T-helper 1 cell treated with Interleukin-12 subunit alpha and Interleukin-12 subunit beta and Interleukin-4 antibody, amounts not matched to agents 30 ng/mL and 1 ng/mL, for 36 hours (primary cell): ENCODE measurements at regions not wholly inside any gene's neighbourhood (a gene's known extent, or its start where the extent isn't known, plus 50 kb on each side); places are given as distances from the start of the nearest gene placed in this dataset.
"Not testable (repeated sequence)": the region's sequence is repeated elsewhere in the genome, so short reads cannot be mapped to it uniquely, and the experiment has no call there.

Experiments used
- intact Hi-C: fragments of 100-400 bp; cut with micrococcal nuclease; formaldehyde crosslinking; loops from one replicate; pipeline ENCODE4 v1.15.1; 2024

DNA sequence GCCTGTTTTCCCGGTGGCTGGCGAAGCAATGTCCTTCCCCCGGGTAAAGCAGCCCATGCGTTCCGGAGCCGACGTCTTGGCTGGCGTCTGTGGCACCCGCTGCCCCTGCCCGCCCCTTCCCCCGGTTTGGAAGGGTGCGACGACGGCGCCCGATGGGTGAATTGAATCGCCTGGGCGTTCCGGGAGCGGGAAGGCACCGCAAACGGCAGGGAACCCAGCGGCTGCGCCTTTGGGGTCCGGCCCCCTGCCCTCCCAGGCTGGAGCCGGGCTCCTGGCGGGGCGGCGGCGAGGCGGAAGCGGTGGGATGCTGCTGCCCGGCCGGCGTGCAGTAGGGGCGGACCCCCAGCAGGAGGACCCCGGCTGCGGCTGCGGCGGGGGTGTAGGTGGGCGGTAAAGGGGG, 123.6 kb upstream of the RHOU start:
- intact Hi-C loops: not testable (repeated sequence)

GRCh38 chr1:228622002-228622716, 113.1 kb upstream of the RHOU start:
- intact Hi-C loops: not testable (repeated sequence)

GRCh38 chr1:228626481-228626880, 108.8 kb upstream of the RHOU start:
- intact Hi-C loops: not testable (repeated sequence)

GRCh38 chr1:228632858-228633257, 102.4 kb upstream of the RHOU start:
- intact Hi-C loops: not testable (repeated sequence)

DNA sequence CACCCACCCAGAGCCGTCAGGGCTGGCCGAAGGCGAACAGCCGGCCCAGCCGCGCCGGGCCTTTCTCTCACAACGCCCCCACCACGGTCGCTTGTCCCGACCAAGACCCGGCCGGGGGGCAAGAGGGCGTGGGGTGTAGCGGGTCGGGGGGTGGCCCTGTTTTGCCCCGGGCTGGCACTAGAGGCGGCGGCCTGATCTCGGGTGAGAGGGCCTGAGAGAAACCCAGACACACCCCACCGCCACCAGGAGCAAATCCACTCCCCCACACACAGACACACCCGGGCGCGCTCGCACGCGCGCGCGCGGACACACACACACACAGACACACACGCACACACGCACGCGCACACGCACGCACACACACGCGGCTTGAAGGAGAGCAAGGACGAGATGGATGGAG, 100.0 kb upstream of the RHOU start:
- intact Hi-C loops: not testable (repeated sequence)

- intact Hi-C loops: not testable (repeated sequence)
Measured at GRCh38 chr1:228637529-228637928, 97.8 kb upstream of the RHOU start.

DNA sequence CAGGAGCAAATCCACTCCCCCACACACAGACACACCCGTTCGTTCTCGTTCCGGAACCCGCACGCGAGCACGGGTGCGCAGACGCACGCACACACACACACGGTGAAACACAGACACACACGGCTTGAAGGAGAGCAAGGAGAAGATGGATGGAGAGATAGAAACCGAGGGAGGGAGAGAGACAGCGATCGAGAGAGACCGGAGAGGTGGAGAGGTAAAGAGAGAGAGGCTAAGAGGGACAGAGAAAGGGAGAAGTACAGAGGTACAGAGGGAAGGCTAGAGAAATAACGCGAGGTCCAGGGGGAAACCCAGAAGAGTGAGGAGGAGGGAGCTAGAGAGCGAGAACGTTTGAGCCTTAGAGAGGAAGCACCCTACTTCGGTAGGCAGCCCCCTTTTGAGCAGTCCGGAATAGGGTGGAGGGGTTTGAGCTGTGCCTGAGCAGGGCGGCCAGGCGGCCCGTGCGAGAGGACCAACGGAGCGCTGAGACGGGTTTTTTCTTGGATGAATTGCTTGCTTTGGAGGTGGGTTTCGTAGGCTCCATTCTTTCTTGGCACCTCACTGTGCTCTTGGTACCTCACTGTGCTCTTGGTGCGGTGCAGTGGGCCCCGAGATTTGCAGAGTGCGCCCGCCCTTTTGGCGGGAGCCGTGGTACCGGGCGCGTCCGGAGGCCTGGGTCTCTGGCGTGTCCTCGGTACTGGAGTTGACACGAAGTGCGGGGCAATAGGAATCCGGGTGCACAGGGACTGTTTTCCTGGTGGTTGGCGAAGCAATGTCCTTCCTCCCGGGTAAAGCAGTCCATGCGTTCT, 88.4 kb upstream of the RHOU start:
- intact Hi-C loops: no loop called here

- intact Hi-C loops: no loop called here
Measured at GRCh38 chr1:228647523-228648444, 87.5 kb upstream of the RHOU start.

- intact Hi-C loops: no loop called here
Measured at GRCh38 chr1:228648647-228649383, 86.5 kb upstream of the RHOU start.

- intact Hi-C loops: no loop called here
Measured at GRCh38 chr1:228650141-228650540, 85.1 kb upstream of the RHOU start.

GRCh38 chr1:228650946-228651345, 84.3 kb upstream of the RHOU start:
- intact Hi-C loops: no loop called here

GRCh38 chr1:228652116-228652515, 83.2 kb upstream of the RHOU start:
- intact Hi-C loops: no loop called here

DNA sequence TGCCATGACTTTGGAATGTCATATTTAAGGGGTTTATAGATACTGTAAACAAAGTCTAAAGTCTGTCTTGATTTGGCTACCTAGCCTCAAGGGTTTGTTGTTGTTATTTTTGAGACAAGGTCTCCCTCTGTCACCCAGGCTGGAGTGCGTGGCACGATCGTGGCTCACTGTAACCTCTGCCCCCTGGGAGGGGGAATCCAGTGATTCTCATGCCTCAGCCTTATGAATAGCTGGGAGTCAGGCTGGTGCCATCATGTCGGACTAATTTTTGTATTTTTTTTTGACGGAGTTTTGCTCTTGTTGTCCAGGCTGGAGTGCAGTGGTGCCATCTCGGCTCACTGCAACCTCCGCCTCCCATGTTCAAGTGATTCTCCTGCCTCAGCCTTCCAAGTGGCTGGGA, 82.2 kb upstream of the RHOU start:
- intact Hi-C loops: not testable (repeated sequence)

- intact Hi-C loops: no loop called here
Measured at GRCh38 chr1:228653748-228654147, 81.5 kb upstream of the RHOU start.

DNA sequence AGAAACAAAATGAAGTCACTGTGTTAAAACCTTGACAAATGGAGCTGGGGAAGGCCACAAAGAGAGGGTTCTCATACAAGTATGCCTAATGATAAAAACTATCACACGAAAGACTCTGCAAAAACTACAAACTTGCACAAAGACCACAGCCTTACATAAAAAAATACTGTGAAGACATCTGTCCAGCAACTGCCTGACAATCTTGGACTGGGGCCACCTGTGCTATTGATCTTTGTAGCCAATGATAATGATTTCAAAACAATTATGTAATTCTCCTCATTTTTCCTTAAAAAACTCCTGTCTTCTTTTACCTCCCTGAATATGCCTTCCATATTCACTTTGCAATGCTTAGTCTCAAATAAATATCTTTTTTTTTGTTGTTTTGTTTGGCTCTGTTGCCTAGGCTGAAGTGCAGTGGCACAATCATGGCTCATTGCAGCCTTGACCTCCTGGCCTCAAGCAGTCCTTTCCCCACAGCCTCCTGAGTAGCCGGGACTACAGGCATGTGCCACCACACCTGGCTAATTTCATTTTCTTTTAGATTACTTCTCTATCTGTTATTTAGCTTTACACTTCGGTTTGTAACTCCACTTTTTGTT, 79.4 kb upstream of the RHOU start:
- intact Hi-C loops: no loop called here

- intact Hi-C loops: not testable (repeated sequence)
Measured at GRCh38 chr1:228662007-228662689, 73.1 kb upstream of the RHOU start.

GRCh38 chr1:228664399-228664914, 70.8 kb upstream of the RHOU start:
- intact Hi-C loops: loop anchor here (1.0 kb wide), 6 partner anchors 71 to 1646 kb away; partner anchors contain the start of gene RHOU

GRCh38 chr1:228666686-228667623, 68.3 kb upstream of the RHOU start:
- intact Hi-C loops: no loop called here
